GM23338 (cell line): ENCODE measurements at regions not wholly inside any gene's neighbourhood (a gene's known extent, or its start where the extent isn't known, plus 50 kb on each side); places are given as distances from the start of the nearest gene placed in this dataset.

Experiments used
- CREB1 ChIP-seq: fragments of 250-450 bp; sonication (Bioruptor Pico); IDR thresholded peaks from 2 replicates; pipeline ENCODE4 v1.5.0; 2020; ENCODE audit warnings: low read depth, mild to moderate bottlenecking, moderate library complexity
- TF ChIP-seq, protein P1 (sequence below), 2 experiments: fragments of 200-600 bp in 1 of 2; sonication (generic) in 1 of 2; conservative IDR thresholded peaks; 2 replicates each; pipeline versions ENCODE4 v1.5.1 to v1.6.1; 2016 to 2017; ENCODE audit warnings: antibody characterized with exemption in 2 of 2, low read depth in 2 of 2, mild to moderate bottlenecking in 2 of 2, moderate library complexity in 1 of 2

DNA sequence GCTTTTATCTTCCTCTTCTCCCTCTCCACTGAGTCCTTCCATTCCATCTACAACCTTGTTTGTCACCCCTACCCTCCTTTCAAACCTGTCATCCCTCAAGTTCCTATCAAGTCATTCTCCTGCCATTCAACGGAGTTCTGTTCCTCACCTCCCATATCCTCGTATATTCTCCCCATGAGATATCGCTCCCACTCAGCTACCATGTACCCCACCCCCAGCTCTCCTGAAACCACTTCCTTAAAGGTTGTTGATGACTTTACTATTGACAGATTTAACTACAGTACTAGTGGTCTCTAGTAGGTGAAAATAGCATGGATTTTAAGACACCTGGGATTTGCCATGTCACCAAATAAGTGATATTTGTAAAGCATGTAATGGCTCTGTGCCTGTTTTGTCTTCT is 107.4 kb upstream of the BARHL2 start:
- TF ChIP-seq, protein P1, sequence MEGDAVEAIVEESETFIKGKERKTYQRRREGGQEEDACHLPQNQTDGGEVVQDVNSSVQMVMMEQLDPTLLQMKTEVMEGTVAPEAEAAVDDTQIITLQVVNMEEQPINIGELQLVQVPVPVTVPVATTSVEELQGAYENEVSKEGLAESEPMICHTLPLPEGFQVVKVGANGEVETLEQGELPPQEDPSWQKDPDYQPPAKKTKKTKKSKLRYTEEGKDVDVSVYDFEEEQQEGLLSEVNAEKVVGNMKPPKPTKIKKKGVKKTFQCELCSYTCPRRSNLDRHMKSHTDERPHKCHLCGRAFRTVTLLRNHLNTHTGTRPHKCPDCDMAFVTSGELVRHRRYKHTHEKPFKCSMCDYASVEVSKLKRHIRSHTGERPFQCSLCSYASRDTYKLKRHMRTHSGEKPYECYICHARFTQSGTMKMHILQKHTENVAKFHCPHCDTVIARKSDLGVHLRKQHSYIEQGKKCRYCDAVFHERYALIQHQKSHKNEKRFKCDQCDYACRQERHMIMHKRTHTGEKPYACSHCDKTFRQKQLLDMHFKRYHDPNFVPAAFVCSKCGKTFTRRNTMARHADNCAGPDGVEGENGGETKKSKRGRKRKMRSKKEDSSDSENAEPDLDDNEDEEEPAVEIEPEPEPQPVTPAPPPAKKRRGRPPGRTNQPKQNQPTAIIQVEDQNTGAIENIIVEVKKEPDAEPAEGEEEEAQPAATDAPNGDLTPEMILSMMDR (conservative IDR thresholded peaks at IDR 0.05; ENCODE audit: low read depth in 2 of 2), result no peak
- TF ChIP-seq CREB1 (CRISPR knock-in tag), result no peak
